PC-3 (cell line): ENCODE measurements at regions not wholly inside any gene's neighbourhood (a gene's known extent, or its start where the extent isn't known, plus 50 kb on each side); places are given as distances from the start of the nearest gene placed in this dataset.

ENCODE experiments used
- ATAC-seq: fragments of 200-7000 bp; cut with Tn5 transposase; 2 replicates; pipeline ENCODE4 v1.9.1; 2020; ENCODE audit warnings: mild to moderate bottlenecking, moderate library complexity
- BruUV-seq: library from RNA; stranded (reverse); fragments of 400-500 nt; replicated peaks from 2 replicates; lab custom pipeline; 2021; lab: Mats Ljungman, UMichigan
- CTCF ChIA-PET: fragments of 300-600 bp; sonication (Branson Sonifier 250); formaldehyde crosslinking; loops from one replicate; lab custom pipeline; 2022; ENCODE audit warnings: antibody characterized with exemption; lab: Charles Lee
- POLR2A ChIA-PET: fragments of 300-600 bp; sonication (Branson Sonifier 250); formaldehyde crosslinking; loops from one replicate; lab custom pipeline; 2022; ENCODE audit warnings: antibody characterized with exemption; ENCODE audit not compliant: unreplicated experiment; lab: Charles Lee
- DNase-seq: peaks from one replicate; pipeline ENCODE4 v3.0.0-alpha.2; 2015
- H2AFZ ChIP-seq: fragments of 300-600 bp; sonication (generic); 2 replicates; pipeline ENCODE4 v1.6.0; 2016; ENCODE audit warnings: antibody characterized with exemption, low read length
- H3F3A ChIP-seq: fragments of 300-600 bp; sonication (generic); one replicate; pipeline ENCODE4 v1.6.0; 2017; ENCODE audit warnings: antibody characterized with exemption, low read length, control low read depth, mild to moderate bottlenecking; ENCODE audit not compliant: unreplicated experiment
- H3K27ac ChIP-seq: fragments of 300-600 bp; sonication (generic); 2 replicates; pipeline ENCODE4 v1.5.1; 2016; ENCODE audit warnings: mild to moderate bottlenecking, low read length
- H3K27me3 ChIP-seq: fragments of 300-600 bp; sonication (generic); 2 replicates; pipeline ENCODE4 v1.6.1; 2016; ENCODE audit warnings: low read length, mixed read lengths
- H3K36me3 ChIP-seq: fragments of 300-600 bp; sonication (generic); 2 replicates; pipeline ENCODE4 v1.6.1; 2016; ENCODE audit warnings: low read depth, mixed run types, low read length, mixed read lengths
- H3K4me1 ChIP-seq: fragments of 300-600 bp; sonication (generic); 2 replicates; pipeline ENCODE4 v1.5.1; 2016; ENCODE audit warnings: low read length; ENCODE audit not compliant: insufficient read depth
- H3K4me2 ChIP-seq: fragments of 300-600 bp; sonication (generic); 2 replicates; pipeline ENCODE4 v1.6.0; 2016; ENCODE audit warnings: low read length
- H3K4me3 ChIP-seq: fragments of 300-600 bp; sonication (generic); 2 replicates; pipeline ENCODE4 v1.5.1; 2016; ENCODE audit warnings: mild to moderate bottlenecking, low read length, mixed read lengths
- H3K79me2 ChIP-seq: fragments of 300-600 bp; sonication (generic); 2 replicates; pipeline ENCODE4 v1.6.1; 2017; ENCODE audit warnings: low read length, mixed read lengths
- H3K9ac ChIP-seq: fragments of 300-600 bp; sonication (generic); 2 replicates; pipeline ENCODE4 v1.6.0; 2016; ENCODE audit warnings: mild to moderate bottlenecking, low read length
- H3K9me2 ChIP-seq: fragments of 300-600 bp; sonication (generic); replicated peaks from 2 replicates; pipeline ENCODE4 v1.6.1; 2016; ENCODE audit warnings: mixed run types, low read length, mixed read lengths
- H3K9me3 ChIP-seq: fragments of 300-600 bp; sonication (generic); 2 replicates; pipeline ENCODE4 v1.6.1; 2016; ENCODE audit warnings: low read length, mixed read lengths
- H4K20me1 ChIP-seq: fragments of 300-600 bp; sonication (generic); 2 replicates; pipeline ENCODE4 v1.6.1; 2016; ENCODE audit warnings: low read length, mixed read lengths
- CTCF ChIP-seq: fragments of 300-600 bp; sonication (generic); conservative IDR thresholded peaks from 2 replicates; pipeline ENCODE4 v1.5.1; 2017; ENCODE audit warnings: antibody characterized with exemption, low read depth, mild to moderate bottlenecking, low read length
- EZH2 ChIP-seq: fragments of 300-600 bp; sonication (generic); IDR thresholded peaks from one replicate; pipeline ENCODE4 v1.6.1; 2017; ENCODE audit warnings: antibody characterized with exemption, mild to moderate bottlenecking, low read length; ENCODE audit not compliant: unreplicated experiment
- EZH2phosphoT487 ChIP-seq: fragments of 300-600 bp; sonication (generic); IDR thresholded peaks from 2 replicates; pipeline ENCODE4 v1.6.1; 2018; ENCODE audit warnings: mild to moderate bottlenecking, antibody characterized with exemption, low read length, borderline replicate concordance
- intact Hi-C: fragments of 100-400 bp; cut with micrococcal nuclease; formaldehyde crosslinking; loops from 2 replicates; pipeline ENCODE4 v1.9.0; 2023

- no peaks in the 10 kb centered on the region for H3K36me3 ChIP-seq
- ChIA-PET CTCF (no interaction called here), POLR2A (no interaction called here)
- ATAC-seq = no peak
- no peaks in the 10 kb centered on the region for H3F3A ChIP-seq
- no peaks in the 10 kb centered on the region for H3K79me2 ChIP-seq
- H3K4me1 ChIP-seq = no peaks in the 10 kb centered on the region
- H3K9me3 ChIP-seq = no peaks in the 10 kb centered on the region
- H3K9me2 ChIP-seq = no peaks in the 10 kb centered on the region
- no peak overlapping the region for H3K4me3 ChIP-seq
- no peaks in the 10 kb centered on the region for H4K20me1 ChIP-seq
- no peak overlapping the region for H3K4me2 ChIP-seq
- intact Hi-C loops = no loop called here
- BruUV-seq = no TSS peak
- no peaks in the 10 kb centered on the region for H3K27me3 ChIP-seq
- H3K9ac ChIP-seq = no peak overlapping the region
- DNase-seq = no peak
- no peak overlapping the region for H2AFZ ChIP-seq
- TF ChIP-seq CTCF = no peak
- no peak for TF ChIP-seq EZH2phosphoT487
- no peak for TF ChIP-seq EZH2
- no peak overlapping the region for H3K27ac ChIP-seq
Observed at GRCh38 chr7:81873559-81873958, 103.7 kb upstream of the HGF start.

- Histone ChIP-seq H4K20me1 (no peaks in the 10 kb centered on the region), H3K9me2 (no peaks in the 10 kb centered on the region), H3K79me2 (no peaks in the 10 kb centered on the region), H3F3A (no peaks in the 10 kb centered on the region), H3K27me3 (no peaks in the 10 kb centered on the region), H3K9me3 (no peaks in the 10 kb centered on the region), H3K4me3 (no peak overlapping the region), H3K36me3 (no peaks in the 10 kb centered on the region), H3K9ac (no peak overlapping the region), H3K4me2 (no peak overlapping the region), H3K27ac (no peak overlapping the region), H2AFZ (no peak overlapping the region), H3K4me1 (no peaks in the 10 kb centered on the region)
- intact Hi-C loops = no loop called here
- no peak for DNase-seq
- ChIA-PET CTCF (no interaction called here), POLR2A (no interaction called here)
- no peak for TF ChIP-seq EZH2
- no peak for TF ChIP-seq EZH2phosphoT487
- BruUV-seq = no TSS peak
- ATAC-seq = no peak
Observed at GRCh38 chr7:81871606-81872265, 101.9 kb upstream of the HGF start.

- no peak overlapping the region for H3K9ac ChIP-seq
- no peak for TF ChIP-seq CTCF
- no peak for TF ChIP-seq EZH2
- TF ChIP-seq EZH2phosphoT487 = no peak
- intact Hi-C loops = no loop called here
- ChIA-PET CTCF (no interaction called here), POLR2A (no interaction called here)
- ATAC-seq (no peak), DNase-seq (no peak)
- H3K4me1 ChIP-seq = no peaks in the 10 kb centered on the region
- H4K20me1 ChIP-seq = no peaks in the 10 kb centered on the region
- no peak overlapping the region for H3K4me2 ChIP-seq
- BruUV-seq = no TSS peak
- H3K4me3 ChIP-seq = no peak overlapping the region
- H3K79me2 ChIP-seq = no peaks in the 10 kb centered on the region
- H2AFZ ChIP-seq = no peak overlapping the region
- H3K9me2 ChIP-seq = no peaks in the 10 kb centered on the region
- H3F3A ChIP-seq = no peaks in the 10 kb centered on the region
- H3K36me3 ChIP-seq = no peaks in the 10 kb centered on the region
- H3K27me3 ChIP-seq = no peaks in the 10 kb centered on the region
- no peaks in the 10 kb centered on the region for H3K9me3 ChIP-seq
- H3K27ac ChIP-seq = no peak overlapping the region
Observed at GRCh38 chr7:81870608-81871007, 100.8 kb upstream of the HGF start.
